ENCODE measurements at regions not wholly inside any gene's neighbourhood (a gene's known extent, or its start where the extent isn't known, plus 50 kb on each side); places are given as distances from the start of the nearest gene placed in this dataset.

GRCh38 chr3:35528728-35529127 is 110.6 kb upstream of the ARPP21 start:
- H3K36me3 ChIP-seq (ENCODE audit: control insufficient read depth, insufficient read depth, low read length), result no peaks in the 10 kb centered on the region
- TF ChIP-seq TCF7L2 (IDR thresholded peaks at IDR 0.05; ENCODE audit: low read depth, low read length) (no peak), SIN3A (IDR thresholded peaks at IDR 0.05; ENCODE audit: borderline replicate concordance, insufficient read depth, low read depth, low read length) (no peak), POLR2AphosphoS5 (IDR thresholded peaks at IDR 0.05; ENCODE audit: low read depth, low read length) (no peak), CTCF (IDR thresholded peaks at IDR 0.05) (no peak), REST (IDR thresholded peaks at IDR 0.05; ENCODE audit: insufficient read depth in 1 of 2, low read depth in 2 of 2, low read length in 1 of 2) (no peak)
- ChIA-PET POLR2A (no interaction called here), CTCF (no interaction called here)
- H3K9me3 ChIP-seq (ENCODE audit: control insufficient read depth, insufficient read depth, low read depth, low read length), result no peaks in the 10 kb centered on the region
- in situ Hi-C loops (cut with HindIII; ENCODE audit: low pct_unique_long_range_greater_than_20kb, low sequenced_read_pairs) (no loop called here), intact Hi-C loops (cut with micrococcal nuclease; ENCODE audit: unreplicated experiment) (no loop called here)
- no peak overlapping the region for H3K4me3 ChIP-seq (ENCODE audit: low read depth in 2 of 2, low read length in 2 of 2)
- H3K27me3 ChIP-seq (ENCODE audit: control insufficient read depth, insufficient read depth, low read length), result no peaks in the 10 kb centered on the region
- H3K27ac ChIP-seq (ENCODE audit: low read length), result no peak overlapping the region
- ATAC-seq (no peak), DNase-seq (ENCODE audit: low read depth, low spot score) (no peak)
- H3K4me1 ChIP-seq (ENCODE audit: control insufficient read depth, insufficient read depth, low read length), result no peaks in the 10 kb centered on the region
- no TSS peak for BruUV-seq (replicated peaks)

- CTCF ChIA-PET, result no interaction called here
- no peak overlapping the region for H3K4me3 ChIP-seq (ENCODE audit: low read depth in 2 of 2, low read length in 2 of 2)
- in situ Hi-C loops (cut with HindIII; ENCODE audit: low pct_unique_long_range_greater_than_20kb, low sequenced_read_pairs), result no loop called here
- BruUV-seq (replicated peaks), result no TSS peak
- POLR2A ChIA-PET, result no interaction called here
- TF ChIP-seq TCF7L2 (IDR thresholded peaks at IDR 0.05; ENCODE audit: low read depth, low read length), result no peak
- no peak for TF ChIP-seq REST (IDR thresholded peaks at IDR 0.05; ENCODE audit: insufficient read depth in 1 of 2, low read depth in 2 of 2, low read length in 1 of 2)
- TF ChIP-seq POLR2AphosphoS5 (IDR thresholded peaks at IDR 0.05; ENCODE audit: low read depth, low read length), result no peak
- TF ChIP-seq SIN3A (IDR thresholded peaks at IDR 0.05; ENCODE audit: borderline replicate concordance, insufficient read depth, low read depth, low read length), result no peak
- TF ChIP-seq CTCF (IDR thresholded peaks at IDR 0.05), result no peak
- H3K4me1 ChIP-seq (ENCODE audit: control insufficient read depth, insufficient read depth, low read length), result no peaks in the 10 kb centered on the region
- no peak overlapping the region for H3K27ac ChIP-seq (ENCODE audit: low read length)
- no peaks in the 10 kb centered on the region for H3K9me3 ChIP-seq (ENCODE audit: control insufficient read depth, insufficient read depth, low read depth, low read length)
- ATAC-seq, result no peak
- intact Hi-C loops (cut with micrococcal nuclease; ENCODE audit: unreplicated experiment), result no loop called here
- DNase-seq (ENCODE audit: low read depth, low spot score), result no peak
- H3K36me3 ChIP-seq (ENCODE audit: control insufficient read depth, insufficient read depth, low read length), result no peaks in the 10 kb centered on the region
- no peaks in the 10 kb centered on the region for H3K27me3 ChIP-seq (ENCODE audit: control insufficient read depth, insufficient read depth, low read length)
Observed at GRCh38 chr3:35529337-35529736, 110.0 kb upstream of the ARPP21 start.
